HG02588 (cell line): ENCODE measurements at regions not wholly inside any gene's neighbourhood (a gene's known extent, or its start where the extent isn't known, plus 50 kb on each side); places are given as distances from the start of the nearest gene placed in this dataset.

Experiments
- ATAC-seq: cut with Tn5 transposase; IDR thresholded peaks from one replicate; pipeline ENCODE4 v1.9.1; 2021; ENCODE audit warnings: mild to moderate bottlenecking, moderate library complexity; ENCODE audit not compliant: unreplicated experiment

DNA sequence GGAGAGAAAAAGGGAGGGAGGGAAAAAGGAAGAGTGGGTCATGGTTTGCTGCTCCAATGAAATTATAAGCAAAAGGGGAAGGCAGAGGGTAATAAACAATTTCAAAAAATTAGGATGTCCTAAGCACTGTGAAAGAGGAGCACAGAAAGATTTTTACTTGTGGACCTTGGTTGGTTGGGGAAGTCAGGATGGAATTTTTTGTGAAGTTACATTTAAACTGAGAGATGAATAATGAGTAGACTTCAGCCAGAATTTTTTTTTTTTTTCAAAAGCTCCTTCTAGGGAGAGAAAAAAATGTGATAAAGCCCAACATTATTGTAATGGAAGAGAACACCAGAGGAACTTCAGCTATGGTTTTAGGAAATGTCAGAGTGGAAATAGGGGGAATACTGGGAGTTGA is 515.9 kb upstream of the PAPPA start:
- ATAC-seq, result no peak

DNA sequence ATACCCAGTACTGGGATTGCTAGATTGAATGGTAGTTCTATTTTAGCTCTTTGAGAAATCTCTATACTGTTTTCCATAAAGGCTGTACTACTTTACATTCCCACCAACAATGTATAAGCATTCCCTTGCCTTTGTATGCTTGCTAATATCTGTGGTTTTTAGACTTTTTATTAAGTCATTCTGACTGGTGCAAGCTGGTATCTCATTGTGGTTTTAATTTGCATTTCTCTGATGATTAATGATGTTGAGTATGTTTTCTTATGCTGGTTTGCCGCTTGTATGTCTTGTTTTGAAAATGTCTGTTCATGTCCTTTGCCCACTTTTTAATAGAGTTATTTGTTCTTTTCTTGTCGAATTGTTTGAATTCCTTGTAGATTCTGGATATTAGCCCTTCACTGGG is 512.7 kb upstream of the PAPPA start:
- no peak for ATAC-seq

DNA sequence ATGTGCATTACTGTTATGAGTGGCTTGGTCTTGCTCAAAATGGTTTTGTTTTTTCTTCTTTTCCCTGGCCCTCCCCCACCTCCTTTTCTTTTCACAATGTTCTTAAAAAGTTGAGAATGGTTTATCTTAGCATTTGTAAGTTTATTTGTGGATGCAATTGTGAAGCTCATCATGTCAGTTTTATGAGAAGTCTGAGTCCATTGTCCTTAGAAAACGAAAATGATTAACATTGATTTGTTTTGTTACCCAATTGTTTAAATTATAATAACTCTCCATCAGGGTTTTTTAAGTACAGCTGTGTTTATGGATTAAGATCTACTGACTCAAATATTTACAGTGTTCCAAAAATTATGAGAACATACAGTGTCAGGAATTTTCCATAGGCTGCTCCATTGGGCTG is 511.3 kb upstream of the PAPPA start:
- no peak for ATAC-seq

DNA sequence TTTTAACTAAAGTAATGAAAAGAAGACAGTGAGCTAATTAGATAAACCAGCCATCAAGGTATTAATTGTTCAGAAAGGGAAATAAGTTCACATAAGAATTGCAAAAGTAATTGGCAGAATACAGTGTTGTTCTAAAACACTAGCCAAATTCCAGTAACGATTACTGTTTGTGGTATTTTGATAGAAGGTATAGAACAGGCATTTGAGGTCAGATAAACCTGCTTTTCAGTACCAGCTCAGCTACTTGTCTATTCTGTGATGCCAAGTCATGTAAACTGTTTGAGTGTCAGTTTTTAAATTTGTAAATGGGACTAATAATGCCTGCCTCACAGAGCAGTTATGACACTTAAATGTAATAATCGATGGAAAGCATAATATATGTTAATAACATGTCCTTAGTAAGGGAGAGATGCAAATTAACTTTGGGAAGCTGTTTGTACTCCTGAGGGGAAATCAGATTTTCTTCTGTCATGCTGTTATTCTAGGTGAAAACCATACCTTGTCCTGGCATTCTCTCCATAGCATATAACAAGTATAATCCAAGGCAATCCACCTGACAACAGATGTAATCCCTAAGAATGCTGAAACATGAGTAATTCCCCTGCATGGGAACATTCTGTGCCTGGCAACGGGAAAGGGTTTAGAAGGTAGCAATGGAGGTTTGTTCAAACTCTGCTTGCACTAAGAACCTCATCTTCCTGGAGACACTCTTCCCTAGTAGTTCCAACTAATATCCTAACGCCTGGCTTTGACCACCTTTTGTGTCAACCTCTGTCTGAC is 509.5 kb upstream of the PAPPA start:
- no peak for ATAC-seq

- no peak for ATAC-seq
These were observed 503.6 kb upstream of the PAPPA start for GRCh38 chr9:115649991-115650472.

DNA sequence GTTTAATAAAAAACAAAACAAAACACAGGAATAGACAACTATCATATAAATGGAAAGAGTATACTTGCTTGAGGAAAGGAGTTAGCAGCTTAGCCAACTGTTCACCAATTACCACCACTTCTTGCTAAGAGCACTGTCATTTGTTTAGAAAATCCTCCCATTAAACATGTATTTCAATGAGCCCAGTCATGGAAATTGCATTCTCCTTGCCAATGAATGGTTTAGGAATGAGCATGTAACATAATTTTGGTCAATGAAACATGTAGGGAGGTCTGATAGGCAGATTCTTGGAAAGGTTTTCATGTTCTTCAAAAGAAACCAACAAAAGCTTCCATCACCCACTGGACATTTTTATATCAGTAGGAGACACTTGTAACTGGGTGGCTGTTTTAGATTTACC is 502.8 kb upstream of the PAPPA start:
- ATAC-seq, result no peak

DNA sequence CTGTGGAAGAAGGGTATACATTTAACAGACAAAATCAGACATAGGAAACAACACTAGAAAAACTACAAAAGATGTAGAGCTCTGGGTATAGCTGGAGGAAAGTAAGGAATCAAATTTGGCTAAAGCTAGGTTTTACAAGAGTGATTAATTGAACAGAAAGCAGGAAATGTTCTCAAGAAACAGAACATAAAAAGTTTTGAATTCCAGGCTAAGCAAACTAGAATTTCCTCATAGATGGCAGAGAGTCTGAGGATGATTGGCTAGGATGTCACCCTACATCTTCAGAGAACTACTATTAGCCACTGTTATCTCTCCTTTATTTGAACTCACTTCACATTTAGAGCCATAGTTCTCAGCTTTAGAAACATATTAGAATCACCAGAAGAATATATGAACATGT is 502.1 kb upstream of the PAPPA start:
- no peak for ATAC-seq

DNA sequence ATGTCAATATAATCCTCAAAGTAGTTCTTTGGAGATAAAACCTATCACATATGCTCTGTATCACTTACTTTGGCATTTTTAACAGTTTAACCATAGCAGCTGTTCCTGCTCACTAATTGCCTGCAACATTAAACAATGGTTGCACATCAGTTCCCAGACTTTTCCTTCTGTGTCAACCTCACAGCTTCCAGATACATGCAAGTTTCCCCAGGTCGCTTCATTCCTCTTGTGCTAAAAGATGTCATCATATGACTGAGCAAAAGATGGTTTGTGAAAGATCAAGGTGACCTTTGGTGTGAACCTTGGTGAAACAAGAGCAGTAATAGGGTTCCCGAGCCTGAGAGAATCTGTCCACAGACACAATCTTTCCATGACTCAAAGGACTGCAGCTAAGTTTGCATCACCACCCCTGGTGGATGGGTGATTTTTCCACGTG is 500.4 kb upstream of the PAPPA start:
- no peak for ATAC-seq

DNA sequence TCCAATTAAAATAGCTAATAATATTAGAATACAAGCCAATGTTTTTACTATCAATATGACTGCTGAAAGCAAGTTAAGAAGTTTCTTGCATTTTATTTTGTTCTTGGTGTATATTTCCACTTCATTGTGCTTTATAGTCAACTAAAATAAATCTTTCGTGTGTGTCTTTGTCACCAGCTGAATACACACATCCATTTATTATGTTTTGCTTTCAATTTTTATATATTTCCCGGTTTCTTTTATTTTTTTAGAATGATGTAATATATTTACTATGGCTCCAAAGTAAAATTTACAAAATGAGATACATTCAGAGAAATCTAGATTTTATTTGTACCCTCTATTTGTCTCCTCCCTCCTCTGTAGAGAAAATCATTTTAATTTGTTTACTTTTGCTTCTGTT is 495.9 kb upstream of the PAPPA start:
- no peak for ATAC-seq

DNA sequence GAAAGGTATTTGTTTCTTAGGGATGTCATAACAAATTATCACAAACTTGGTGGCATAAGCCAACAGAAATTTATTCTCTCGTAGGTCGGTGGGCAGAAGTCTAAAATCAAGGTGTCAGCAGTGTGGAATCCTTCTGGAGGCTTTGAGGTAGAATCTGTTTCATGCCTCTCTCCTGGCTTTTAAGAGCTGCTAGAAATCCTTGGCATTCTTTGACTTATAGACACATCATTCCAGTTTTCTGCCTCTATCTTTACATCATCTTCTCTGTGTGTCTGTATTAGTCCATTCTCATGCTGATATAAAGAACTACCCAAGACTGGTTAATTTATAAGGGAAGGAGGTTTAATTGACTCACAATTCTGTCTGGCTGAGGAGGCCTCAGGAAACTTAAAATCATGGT is 488.1 kb upstream of the PAPPA start:
- ATAC-seq, result no peak

DNA sequence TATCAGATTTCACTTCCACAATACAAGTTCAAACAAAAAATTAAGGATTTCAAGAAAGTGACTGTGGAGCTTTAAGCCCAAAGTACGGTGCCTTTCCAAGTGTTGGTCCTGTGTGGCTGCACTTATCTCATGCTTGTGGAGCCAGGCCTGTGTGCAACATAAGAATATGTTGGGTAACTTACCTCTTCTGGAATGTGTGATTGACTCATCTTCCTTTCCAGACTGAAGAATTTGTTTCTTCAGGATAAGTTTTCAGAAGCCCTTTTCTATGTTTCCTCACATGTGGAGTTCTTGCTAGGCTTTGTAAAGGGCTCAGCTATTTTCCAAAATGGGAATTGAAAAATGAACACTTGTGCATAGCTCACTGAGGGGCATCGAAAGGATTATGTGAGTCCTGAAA is 485.1 kb upstream of the PAPPA start:
- no peak for ATAC-seq

- no peak for ATAC-seq
These were observed 482.2 kb upstream of the PAPPA start for GRCh38 chr9:115671236-115671962.

GRCh38 chr9:115671963-115672305 is 481.7 kb upstream of the PAPPA start:
- ATAC-seq, result no peak

DNA sequence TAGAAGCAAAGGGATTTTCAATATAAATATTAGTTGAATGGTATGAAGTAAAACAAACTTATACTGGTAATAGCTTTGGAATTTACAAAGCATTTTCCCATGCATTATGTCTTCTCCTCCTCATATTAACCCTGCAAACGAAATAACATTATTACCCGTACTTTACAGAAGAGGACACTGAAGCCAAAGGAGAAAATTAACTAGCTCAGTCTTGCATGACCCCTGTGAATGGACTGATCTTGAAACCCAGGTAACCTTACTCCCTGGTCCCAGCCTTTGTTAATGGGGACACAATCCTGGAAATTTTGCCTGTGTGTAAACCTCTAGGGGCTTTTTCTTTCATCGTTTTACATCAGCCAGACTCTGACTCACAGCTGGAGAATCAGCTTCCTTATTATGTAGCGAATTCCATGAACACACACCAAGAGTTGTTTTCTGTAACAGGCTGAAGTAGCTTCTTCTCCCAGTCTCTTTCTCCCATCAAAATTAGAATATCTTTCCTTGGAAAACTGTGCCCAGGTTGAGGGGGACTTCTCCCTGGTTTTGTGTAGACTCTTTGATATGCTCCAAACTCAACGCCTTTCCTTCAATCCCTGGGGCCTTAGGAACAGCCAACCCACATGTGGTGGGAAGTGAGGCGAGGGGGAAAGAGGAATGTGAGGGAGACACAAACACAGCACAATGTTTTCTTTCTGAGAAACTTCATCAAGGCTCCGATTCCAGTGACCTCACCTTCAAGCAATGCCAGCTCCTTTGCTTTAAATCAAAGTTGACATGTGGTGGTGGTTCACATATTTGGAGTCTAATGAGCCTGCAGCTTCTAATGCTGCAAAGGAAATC is 480.9 kb upstream of the PAPPA start:
- no peak for ATAC-seq

- ATAC-seq, result no peak
These were observed 480.0 kb upstream of the PAPPA start for GRCh38 chr9:115673599-115673998.

DNA sequence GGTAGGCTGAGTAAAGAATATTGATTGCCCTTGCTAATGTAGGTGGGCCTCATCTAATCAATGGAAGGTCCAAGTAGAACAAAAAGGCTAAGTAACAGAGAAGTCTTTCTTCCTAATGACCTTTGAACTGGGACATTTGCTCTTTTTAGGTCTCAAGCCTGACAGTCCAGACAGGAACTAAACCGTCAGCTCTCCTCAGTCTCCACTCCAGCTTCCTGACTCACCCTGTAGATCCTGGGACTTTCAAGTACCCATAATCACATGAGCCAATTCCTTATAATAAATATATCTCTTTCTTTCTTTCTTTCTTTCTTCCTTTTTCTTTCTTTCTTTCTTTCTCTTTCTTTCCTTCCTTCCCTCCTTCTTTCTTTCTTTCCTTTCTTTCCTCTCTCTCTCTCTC is 479.5 kb upstream of the PAPPA start:
- ATAC-seq, result no peak

DNA sequence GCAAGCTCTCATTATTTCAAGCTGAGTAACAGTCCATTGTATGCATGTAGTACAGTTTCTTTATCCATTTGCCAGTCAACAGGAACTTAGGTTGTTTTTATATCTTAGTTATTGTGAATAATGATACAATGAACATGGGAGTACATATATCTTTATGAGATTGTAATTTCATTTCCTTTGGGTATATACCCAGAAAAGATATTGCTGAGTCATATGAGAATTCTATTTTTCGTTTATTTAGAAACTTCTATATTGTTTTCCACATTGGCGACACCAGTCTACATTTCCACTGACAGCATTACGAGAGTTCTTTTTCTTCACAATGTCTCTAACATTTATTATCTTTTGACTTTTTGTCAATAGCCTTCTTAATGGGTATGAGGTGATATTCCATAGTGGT is 477.8 kb upstream of the PAPPA start:
- ATAC-seq, result no peak

DNA sequence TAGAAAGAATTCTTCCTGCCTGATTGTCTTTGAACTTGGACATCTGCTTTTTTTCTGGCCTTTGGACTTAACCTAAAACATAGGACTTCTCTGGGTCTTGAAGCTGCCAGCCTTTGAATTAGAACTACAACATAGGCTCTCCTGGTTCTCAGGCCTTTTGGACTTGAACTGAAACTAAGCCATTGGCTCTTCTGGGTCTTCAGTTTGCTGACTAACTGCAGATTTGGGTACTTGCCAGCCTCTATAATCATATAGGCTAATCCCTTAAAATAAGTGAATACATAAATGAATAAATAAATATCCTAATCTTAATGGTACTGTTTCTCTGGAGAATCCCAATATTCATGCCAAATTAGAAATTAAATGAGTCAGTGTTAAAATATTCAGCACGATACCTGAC is 473.4 kb upstream of the PAPPA start:
- no peak for ATAC-seq

DNA sequence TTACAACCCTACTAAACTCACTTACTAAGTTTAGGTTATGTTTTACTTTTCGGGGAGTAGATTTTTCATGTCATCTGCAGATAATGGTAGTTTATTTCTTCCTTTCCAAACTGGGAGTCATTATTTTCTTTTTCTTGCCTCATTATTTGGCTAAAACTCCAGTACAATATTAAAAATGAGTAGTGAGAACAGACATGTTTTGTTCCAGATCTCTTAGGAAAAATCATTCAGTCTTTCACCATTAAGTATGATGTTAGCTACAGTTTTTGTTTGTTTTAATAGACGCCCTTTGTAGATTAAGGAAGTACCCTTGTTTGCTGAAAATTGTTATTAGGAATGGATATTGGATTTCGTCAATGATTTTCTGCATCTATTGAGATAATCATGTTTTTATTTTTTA is 472.0 kb upstream of the PAPPA start:
- no peak for ATAC-seq

DNA sequence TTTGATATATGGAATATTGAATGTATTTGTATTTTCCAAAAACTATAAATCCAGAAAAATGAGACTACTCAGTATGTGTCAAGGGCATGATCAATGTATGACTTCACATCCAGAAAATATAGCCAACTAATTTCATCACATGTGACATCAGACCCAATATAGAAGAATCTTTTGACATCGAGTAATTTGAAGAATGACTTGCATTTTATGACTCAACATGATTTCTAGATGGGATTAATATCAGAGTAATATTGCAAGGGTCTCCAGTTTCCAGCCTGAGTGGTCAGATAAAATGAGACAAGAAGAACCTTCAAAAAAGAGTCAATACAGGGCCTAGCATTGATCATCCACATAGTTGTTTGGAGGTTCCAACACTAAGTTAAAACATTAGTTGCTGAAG is 467.5 kb upstream of the PAPPA start:
- no peak for ATAC-seq

DNA sequence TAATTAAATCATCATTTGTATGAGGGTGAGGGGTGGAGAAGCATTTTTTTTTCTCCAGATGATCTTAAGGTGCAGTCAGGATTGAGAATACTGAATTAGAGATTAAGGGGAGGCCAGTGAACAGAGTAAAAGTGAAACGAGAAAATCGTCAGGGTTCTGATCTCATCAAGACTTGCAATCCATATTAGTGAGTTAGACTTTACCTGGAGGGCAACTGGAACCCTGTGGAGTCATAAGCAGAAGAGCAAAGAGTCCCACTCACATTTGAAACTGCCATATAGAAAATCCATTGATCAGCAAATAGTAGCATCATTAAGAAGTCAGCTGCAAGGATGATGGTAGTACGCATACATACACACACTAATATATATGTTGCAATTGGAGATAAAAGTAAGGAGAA is 466.2 kb upstream of the PAPPA start:
- ATAC-seq, result no peak

GRCh38 chr9:115689331-115689730 is 464.3 kb upstream of the PAPPA start:
- no peak for ATAC-seq
